ENCODE measurements at regions not wholly inside any gene's neighbourhood (a gene's known extent, or its start where the extent isn't known, plus 50 kb on each side); places are given as distances from the start of the nearest gene placed in this dataset.
A peak's percentile ranks its signal among the peaks of the same experiment; 100 is the strongest.

DNA sequence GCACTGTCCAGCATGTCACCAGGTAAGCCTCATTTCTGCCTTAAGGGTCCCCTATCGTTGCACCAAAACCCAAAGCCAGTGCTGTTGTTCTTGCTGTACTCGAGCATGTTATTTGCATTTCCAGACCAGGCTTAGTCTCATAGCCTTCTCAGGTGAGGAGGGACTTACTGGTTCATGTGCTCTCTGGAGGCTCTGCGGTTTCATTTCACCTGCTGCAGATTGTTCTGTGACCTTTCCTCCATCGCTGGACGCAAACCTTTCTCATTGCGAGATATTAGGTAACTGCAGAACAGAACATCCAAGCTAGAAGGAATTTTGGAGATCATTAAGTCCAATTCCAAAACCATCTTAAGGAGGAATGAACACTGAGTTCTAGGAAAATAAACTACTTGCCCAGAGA, 187.3 kb upstream of the BCL6 start:
- Histone ChIP-seq H3K36me3 (replicated peaks in 1 of 2; ENCODE audit: control insufficient read depth in 1 of 2, insufficient read depth in 2 of 2, low read length in 1 of 2) (no peaks in the 10 kb centered on the region), H3K4me2 (no peak overlapping the region), H3K79me2 (ENCODE audit: insufficient read depth) (no peaks in the 10 kb centered on the region), H3K27me3 (ENCODE audit: insufficient read depth) (no peaks in the 10 kb centered on the region), H3K27ac (ENCODE audit: low read depth in 2 of 2, low read length in 1 of 2) (no peak overlapping the region), H3K4me3 (ENCODE audit: low read depth in 2 of 2, low read length in 1 of 2) (no peak overlapping the region), H2AFZ (ENCODE audit: low read depth) (no peak overlapping the region), H3K9ac (no peak overlapping the region), H3F3A (replicated peaks; ENCODE audit: insufficient read depth) (no peaks in the 10 kb centered on the region), H4K20me1 (ENCODE audit: insufficient read depth) (no peaks in the 10 kb centered on the region), H3K9me3 (no peaks in the 10 kb centered on the region), H3K9me2 (no peaks in the 10 kb centered on the region), H3K4me1 (ENCODE audit: control insufficient read depth in 1 of 2, insufficient read depth in 2 of 2, low read depth in 1 of 2, low read length in 1 of 2) (peaks cover 0 to 3% of the 10 kb centered on the region in 2 experiments; a peak in 1 of 4 replicates)
- ChIA-PET CTCF (no interaction called here), POLR2A (no interaction called here)
- TF ChIP-seq POLR2AphosphoS5 (IDR thresholded peaks at IDR 0.05; ENCODE audit: low read depth, low read length) (no peak), NRF1 (IDR thresholded peaks at IDR 0.05; ENCODE audit: low read depth, low read length) (no peak), NFIC (IDR thresholded peaks at IDR 0.05; ENCODE audit: borderline replicate concordance) (no peak), MXI1 (IDR thresholded peaks at IDR 0.05; ENCODE audit: low read depth, low read length) (no peak), GABPA (IDR thresholded peaks at IDR 0.05; ENCODE audit: low read depth) (no peak)
- TF ChIP-seq, protein P1, sequence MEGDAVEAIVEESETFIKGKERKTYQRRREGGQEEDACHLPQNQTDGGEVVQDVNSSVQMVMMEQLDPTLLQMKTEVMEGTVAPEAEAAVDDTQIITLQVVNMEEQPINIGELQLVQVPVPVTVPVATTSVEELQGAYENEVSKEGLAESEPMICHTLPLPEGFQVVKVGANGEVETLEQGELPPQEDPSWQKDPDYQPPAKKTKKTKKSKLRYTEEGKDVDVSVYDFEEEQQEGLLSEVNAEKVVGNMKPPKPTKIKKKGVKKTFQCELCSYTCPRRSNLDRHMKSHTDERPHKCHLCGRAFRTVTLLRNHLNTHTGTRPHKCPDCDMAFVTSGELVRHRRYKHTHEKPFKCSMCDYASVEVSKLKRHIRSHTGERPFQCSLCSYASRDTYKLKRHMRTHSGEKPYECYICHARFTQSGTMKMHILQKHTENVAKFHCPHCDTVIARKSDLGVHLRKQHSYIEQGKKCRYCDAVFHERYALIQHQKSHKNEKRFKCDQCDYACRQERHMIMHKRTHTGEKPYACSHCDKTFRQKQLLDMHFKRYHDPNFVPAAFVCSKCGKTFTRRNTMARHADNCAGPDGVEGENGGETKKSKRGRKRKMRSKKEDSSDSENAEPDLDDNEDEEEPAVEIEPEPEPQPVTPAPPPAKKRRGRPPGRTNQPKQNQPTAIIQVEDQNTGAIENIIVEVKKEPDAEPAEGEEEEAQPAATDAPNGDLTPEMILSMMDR (IDR thresholded peaks at IDR 0.05) = no peak
- TF ChIP-seq, protein P2, sequence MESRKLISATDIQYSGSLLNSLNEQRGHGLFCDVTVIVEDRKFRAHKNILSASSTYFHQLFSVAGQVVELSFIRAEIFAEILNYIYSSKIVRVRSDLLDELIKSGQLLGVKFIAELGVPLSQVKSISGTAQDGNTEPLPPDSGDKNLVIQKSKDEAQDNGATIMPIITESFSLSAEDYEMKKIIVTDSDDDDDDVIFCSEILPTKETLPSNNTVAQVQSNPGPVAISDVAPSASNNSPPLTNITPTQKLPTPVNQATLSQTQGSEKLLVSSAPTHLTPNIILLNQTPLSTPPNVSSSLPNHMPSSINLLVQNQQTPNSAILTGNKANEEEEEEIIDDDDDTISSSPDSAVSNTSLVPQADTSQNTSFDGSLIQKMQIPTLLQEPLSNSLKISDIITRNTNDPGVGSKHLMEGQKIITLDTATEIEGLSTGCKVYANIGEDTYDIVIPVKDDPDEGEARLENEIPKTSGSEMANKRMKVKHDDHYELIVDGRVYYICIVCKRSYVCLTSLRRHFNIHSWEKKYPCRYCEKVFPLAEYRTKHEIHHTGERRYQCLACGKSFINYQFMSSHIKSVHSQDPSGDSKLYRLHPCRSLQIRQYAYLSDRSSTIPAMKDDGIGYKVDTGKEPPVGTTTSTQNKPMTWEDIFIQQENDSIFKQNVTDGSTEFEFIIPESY (IDR thresholded peaks at IDR 0.05; ENCODE audit: borderline replicate concordance, low read depth) = no peak
- no peak for DNase-seq
- 61% methylated on average over 6 of the region's 6 CpGs for WGBS (ENCODE audit: low lambda C conversion rate)

DNA sequence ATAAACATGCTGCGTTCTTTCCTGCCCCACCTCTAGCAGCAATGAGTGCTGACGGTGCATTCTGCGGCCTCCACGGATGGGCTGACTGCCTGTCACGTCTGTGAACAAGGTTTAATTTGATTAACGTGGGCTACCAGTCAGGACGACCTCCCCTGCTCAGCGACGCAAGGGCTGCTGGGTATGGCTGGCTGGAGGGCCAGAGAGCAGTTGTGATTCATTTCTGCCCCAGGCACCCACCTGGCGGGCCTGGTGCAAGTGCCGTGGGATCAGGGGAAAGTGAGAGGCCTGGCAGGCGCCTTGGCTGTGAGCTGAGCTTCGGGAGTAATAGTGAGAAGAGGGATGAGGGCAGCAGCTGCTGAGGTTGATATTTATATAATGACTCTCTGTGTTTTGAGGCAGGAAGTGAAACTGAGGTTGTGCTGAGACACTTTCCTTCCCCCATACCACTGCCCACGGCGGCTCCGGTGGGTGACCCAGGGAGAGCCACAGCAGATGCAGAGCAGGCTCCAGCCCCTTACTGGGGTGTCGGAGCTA, 190.4 kb upstream of the BCL6 start:
- Histone ChIP-seq H3K27ac (ENCODE audit: low read depth in 2 of 2, low read length in 1 of 2) (no peak overlapping the region), H3F3A (replicated peaks; ENCODE audit: insufficient read depth) (no peaks in the 10 kb centered on the region), H3K9me2 (no peaks in the 10 kb centered on the region), H3K9me3 (no peaks in the 10 kb centered on the region), H4K20me1 (ENCODE audit: insufficient read depth) (no peaks in the 10 kb centered on the region), H3K4me3 (ENCODE audit: low read depth in 2 of 2, low read length in 1 of 2) (no peak overlapping the region), H3K79me2 (ENCODE audit: insufficient read depth) (no peaks in the 10 kb centered on the region), H2AFZ (ENCODE audit: low read depth) (peak overlapping the region; percentile 45; the same call in 1 of the 2 replicates), H3K4me1 (ENCODE audit: control insufficient read depth in 1 of 2, insufficient read depth in 2 of 2, low read depth in 1 of 2, low read length in 1 of 2) (peaks cover 0 to 3% of the 10 kb centered on the region in 2 experiments; a peak in 1 of 4 replicates), H3K27me3 (ENCODE audit: insufficient read depth) (no peaks in the 10 kb centered on the region), H3K9ac (no peak overlapping the region), H3K36me3 (replicated peaks in 1 of 2; ENCODE audit: control insufficient read depth in 1 of 2, insufficient read depth in 2 of 2, low read length in 1 of 2) (no peaks in the 10 kb centered on the region), H3K4me2 (no peak overlapping the region)
- ChIA-PET CTCF (no interaction called here), POLR2A (no interaction called here)
- 54% methylated on average over 16 of the region's 17 CpGs for WGBS (ENCODE audit: low lambda C conversion rate)
- peak; percentile 25 for DNase-seq
- no peak for TF ChIP-seq RCOR1 (IDR thresholded peaks at IDR 0.05; ENCODE audit: low read length)
- no peak for TF ChIP-seq SMC3 (IDR thresholded peaks at IDR 0.05; ENCODE audit: low read depth, low read length)

Measured in SK-N-SH (cell line).